Activated CD4-positive, alpha-beta memory T cell treated with anti-CD3 and anti-CD28 coated beads, Interleukin-2, amount 10 ng/mL, durations not matched to agents 7 days and 5 days (primary cell): ENCODE measurements at regions not wholly inside any gene's neighbourhood (a gene's known extent, or its start where the extent isn't known, plus 50 kb on each side); places are given as distances from the start of the nearest gene placed in this dataset.

Experiments
- CTCF ChIA-PET: fragments of 350-600 bp; sonication (Branson Sonifier 250); formaldehyde crosslinking; loops from one replicate; lab custom pipeline; 2021; ENCODE audit warnings: antibody characterized with exemption, inconsistent platforms; lab: Charles Lee
- POLR2A ChIA-PET: fragments of 350-600 bp; sonication (Branson Sonifier 250); formaldehyde crosslinking; loops from one replicate; lab custom pipeline; 2021; ENCODE audit warnings: antibody characterized with exemption; lab: Charles Lee
- DNase-seq: peaks from one replicate; pipeline ENCODE4 v3.0.0-alpha.2; 2020
- H3K27ac Mint-ChIP-seq: one replicate; pipeline ENCODE4 v1.8.0; 2021; ENCODE audit warnings: mild to moderate bottlenecking, mixed read lengths
- H3K27me3 Mint-ChIP-seq: one replicate; pipeline ENCODE4 v1.8.0; 2021; ENCODE audit warnings: mixed read lengths
- H3K36me3 Mint-ChIP-seq: one replicate; pipeline ENCODE4 v1.8.0; 2021; ENCODE audit warnings: low read depth, mixed read lengths
- H3K4me1 Mint-ChIP-seq: one replicate; pipeline ENCODE4 v1.8.0; 2021; ENCODE audit warnings: mixed read lengths
- H3K4me3 Mint-ChIP-seq: one replicate; pipeline ENCODE4 v1.8.0; 2021; ENCODE audit warnings: mild to moderate bottlenecking, mixed read lengths
- H3K9me3 Mint-ChIP-seq: one replicate; pipeline ENCODE4 v1.8.0; 2021; ENCODE audit warnings: mixed read lengths

GRCh38 chr6:126534401-126534800, 194.5 kb downstream of the CENPW start:
- Mint-ChIP-seq H3K9me3 (no peaks in the 10 kb centered on the region), H3K4me3 (no peak overlapping the region), H3K27ac (no peak overlapping the region), H3K36me3 (no peaks in the 10 kb centered on the region), H3K4me1 (no peaks in the 10 kb centered on the region), H3K27me3 (peaks cover 3% of the 10 kb centered on the region)
- DNase-seq, result no peak
- ChIA-PET CTCF (no interaction called here), POLR2A (no interaction called here)

GRCh38 chr6:126535138-126535537, 195.2 kb downstream of the CENPW start:
- POLR2A ChIA-PET, result no interaction called here
- H3K4me3 Mint-ChIP-seq, result no peak overlapping the region

GRCh38 chr6:126535595-126535994, 195.7 kb downstream of the CENPW start:
- no peak overlapping the region for H3K27ac Mint-ChIP-seq
- no peak overlapping the region for H3K4me3 Mint-ChIP-seq
- ChIA-PET POLR2A (no interaction called here), CTCF (no interaction called here)
- no peak for DNase-seq
- H3K9me3 Mint-ChIP-seq, result no peaks in the 10 kb centered on the region
- no peaks in the 10 kb centered on the region for H3K36me3 Mint-ChIP-seq
- peaks cover 3% of the 10 kb centered on the region for H3K27me3 Mint-ChIP-seq
- no peaks in the 10 kb centered on the region for H3K4me1 Mint-ChIP-seq

More at GRCh38 chr6:126535138-126535537, 195.2 kb downstream of the CENPW start:
- Mint-ChIP-seq H3K9me3 (no peaks in the 10 kb centered on the region), H3K27me3 (peaks cover 3% of the 10 kb centered on the region), H3K4me1 (no peaks in the 10 kb centered on the region), H3K27ac (no peak overlapping the region), H3K36me3 (no peaks in the 10 kb centered on the region)
- DNase-seq, result no peak
- CTCF ChIA-PET, result no interaction called here

DNA sequence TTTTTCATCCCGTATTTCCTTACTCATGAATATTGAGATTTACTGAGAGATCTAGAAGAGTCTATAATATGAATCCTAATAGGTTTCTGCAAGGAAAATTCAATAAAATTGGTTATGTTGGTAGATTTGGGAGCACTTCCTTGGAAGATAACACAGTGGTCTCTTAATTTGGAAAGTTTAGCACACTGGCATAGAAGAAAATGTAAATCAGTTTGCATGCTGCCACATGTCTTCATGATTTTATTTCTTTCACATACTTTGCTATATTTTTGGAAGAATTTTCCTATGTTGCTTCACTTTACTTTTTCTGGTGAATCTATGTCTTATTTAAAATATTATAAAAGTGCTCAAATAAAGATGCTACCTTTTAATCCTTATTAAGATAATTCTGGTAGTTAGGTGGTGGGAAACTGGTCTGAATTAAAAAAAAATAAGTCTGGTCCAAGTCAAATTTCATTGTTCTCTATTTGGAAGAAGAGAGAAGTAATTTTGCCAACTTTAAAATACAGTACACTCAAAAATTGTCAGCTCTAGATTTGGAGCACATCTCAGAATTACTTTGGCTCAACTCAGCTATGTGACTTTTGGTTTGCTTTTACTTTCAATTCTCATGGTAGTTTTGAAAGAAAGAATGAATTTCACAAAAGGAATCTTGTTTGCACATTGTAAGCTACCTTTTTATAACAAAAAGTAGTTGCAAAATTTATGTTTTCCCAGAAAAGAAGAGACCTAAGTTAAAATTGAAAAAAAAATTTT, 197.3 kb downstream of the CENPW start:
- Mint-ChIP-seq H3K9me3 (no peaks in the 10 kb centered on the region), H3K27ac (no peak overlapping the region), H3K27me3 (peaks cover 3% of the 10 kb centered on the region), H3K4me1 (no peaks in the 10 kb centered on the region), H3K4me3 (no peak overlapping the region), H3K36me3 (no peaks in the 10 kb centered on the region)
- POLR2A ChIA-PET, result no interaction called here
- CTCF ChIA-PET, result no interaction called here
- no peak for DNase-seq

DNA sequence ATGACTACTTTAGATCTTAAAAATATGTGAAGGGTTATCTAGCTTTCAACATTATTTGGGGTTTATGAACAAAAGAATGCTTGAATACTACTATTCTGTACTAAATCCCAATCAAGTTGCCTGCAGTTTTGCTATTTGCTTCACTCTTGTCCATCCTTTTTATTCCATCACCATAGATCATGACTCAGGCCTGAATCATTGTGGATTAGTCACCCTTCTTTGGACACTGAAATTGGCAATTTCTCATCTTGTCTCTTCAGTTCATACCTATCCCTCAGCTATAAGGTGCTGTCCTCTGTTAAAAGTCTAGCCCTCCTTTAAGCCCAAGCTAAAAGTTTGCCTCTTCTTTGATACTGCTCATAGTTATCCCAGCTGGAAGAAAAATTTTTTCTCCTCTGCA, 199.1 kb downstream of the CENPW start:
- H3K27ac Mint-ChIP-seq, result no peak overlapping the region
- CTCF ChIA-PET, result no interaction called here
- no peaks in the 10 kb centered on the region for H3K4me1 Mint-ChIP-seq
- POLR2A ChIA-PET, result no interaction called here
- no peaks in the 10 kb centered on the region for H3K9me3 Mint-ChIP-seq
- peaks cover 3% of the 10 kb centered on the region for H3K27me3 Mint-ChIP-seq
- H3K4me3 Mint-ChIP-seq, result no peak overlapping the region
- DNase-seq, result no peak
- H3K36me3 Mint-ChIP-seq, result no peaks in the 10 kb centered on the region

DNA sequence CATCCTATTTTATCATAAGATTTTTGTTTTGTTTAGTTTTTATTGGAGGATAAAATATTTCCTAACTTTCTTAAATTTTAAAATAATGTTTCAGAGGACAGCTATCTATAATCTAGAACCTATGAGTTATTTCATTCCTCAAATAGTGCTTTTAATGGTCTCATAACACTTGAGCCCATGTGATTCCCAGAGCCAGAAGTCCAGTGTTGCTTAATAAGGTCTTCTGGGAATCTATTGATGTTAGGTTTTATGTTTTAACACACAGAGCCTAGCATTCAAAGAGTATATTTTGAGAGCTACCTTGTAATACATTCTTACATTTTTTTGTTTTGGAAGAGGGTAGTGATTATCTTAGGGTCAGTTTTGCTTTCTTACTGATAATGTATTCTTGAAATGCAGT, 200.2 kb downstream of the CENPW start:
- no peak overlapping the region for H3K4me3 Mint-ChIP-seq
- no peak for DNase-seq
- ChIA-PET POLR2A (no interaction called here), CTCF (no interaction called here)
- H3K4me1 Mint-ChIP-seq, result no peaks in the 10 kb centered on the region
- H3K36me3 Mint-ChIP-seq, result no peaks in the 10 kb centered on the region
- peaks cover 3% of the 10 kb centered on the region for H3K27me3 Mint-ChIP-seq
- no peak overlapping the region for H3K27ac Mint-ChIP-seq
- H3K9me3 Mint-ChIP-seq, result no peaks in the 10 kb centered on the region

DNA sequence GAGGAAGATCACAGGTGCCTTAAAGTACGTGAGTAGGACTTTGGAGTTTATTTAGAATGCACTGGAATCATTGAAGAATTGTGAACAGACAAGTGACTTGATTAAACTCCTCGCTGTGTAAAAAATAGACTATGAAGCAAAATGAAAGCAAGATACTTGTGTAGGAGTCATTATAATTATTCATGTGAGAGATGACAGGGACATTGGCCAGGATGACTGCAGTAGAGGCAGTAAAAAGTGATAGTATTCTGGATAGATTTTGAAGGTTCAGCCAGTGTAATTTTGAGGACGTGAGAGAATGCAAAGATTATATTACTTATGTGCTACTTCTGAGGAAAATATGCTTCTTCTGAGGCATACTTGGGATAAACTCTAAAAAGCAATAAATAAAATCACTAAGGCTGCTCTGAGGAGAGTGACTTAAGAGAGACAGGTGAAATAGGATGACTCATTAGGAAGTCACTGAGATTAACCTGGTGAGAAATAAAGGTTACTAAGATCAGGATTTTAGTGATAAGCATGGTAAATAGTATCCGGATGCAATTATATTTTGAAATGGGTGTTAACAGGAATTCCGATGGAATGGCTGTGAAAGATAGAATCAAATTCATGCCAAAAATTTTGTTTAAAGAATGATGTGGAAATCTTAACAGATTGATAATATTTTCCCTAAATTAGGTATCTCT, 202.0 kb downstream of the CENPW start:
- ChIA-PET CTCF (no interaction called here), POLR2A (no interaction called here)
- no peaks in the 10 kb centered on the region for H3K27me3 Mint-ChIP-seq
- H3K4me1 Mint-ChIP-seq, result no peaks in the 10 kb centered on the region
- no peak overlapping the region for H3K27ac Mint-ChIP-seq
- no peaks in the 10 kb centered on the region for H3K36me3 Mint-ChIP-seq
- DNase-seq, result no peak
- H3K9me3 Mint-ChIP-seq, result no peaks in the 10 kb centered on the region
- no peak overlapping the region for H3K4me3 Mint-ChIP-seq

GRCh38 chr6:126546541-126547120, 206.7 kb downstream of the CENPW start:
- Mint-ChIP-seq H3K27ac (no peak overlapping the region), H3K4me3 (no peak overlapping the region)
- CTCF ChIA-PET, result no interaction called here

DNA sequence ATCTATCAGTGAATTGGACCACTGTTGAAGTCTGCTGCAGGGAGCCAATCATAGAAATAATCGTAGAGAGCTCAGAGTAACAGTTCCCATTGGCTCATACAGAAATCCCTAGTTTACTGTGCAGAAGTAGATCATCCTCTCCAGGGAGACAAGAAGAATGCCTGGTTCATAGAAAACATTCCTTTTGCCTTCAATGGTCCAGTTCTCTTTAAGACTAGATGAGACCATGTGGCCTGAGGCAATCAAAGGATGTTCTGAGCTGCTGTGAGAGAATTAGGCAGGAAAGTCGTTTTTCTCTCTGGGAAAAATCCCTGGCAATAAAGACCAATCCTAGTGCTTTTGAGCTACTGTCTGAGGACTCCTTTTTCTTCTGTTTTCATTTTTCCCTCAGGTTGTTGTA, 208.4 kb downstream of the CENPW start:
- POLR2A ChIA-PET, result no interaction called here
- H3K27me3 Mint-ChIP-seq, result no peaks in the 10 kb centered on the region
- H3K27ac Mint-ChIP-seq, result no peak overlapping the region
- no peaks in the 10 kb centered on the region for H3K4me1 Mint-ChIP-seq
- no peak overlapping the region for H3K4me3 Mint-ChIP-seq
- no peaks in the 10 kb centered on the region for H3K9me3 Mint-ChIP-seq
- H3K36me3 Mint-ChIP-seq, result no peaks in the 10 kb centered on the region
- CTCF ChIA-PET, result no interaction called here
- no peak for DNase-seq

More at GRCh38 chr6:126546541-126547120, 206.7 kb downstream of the CENPW start:
- Mint-ChIP-seq H3K9me3 (no peaks in the 10 kb centered on the region), H3K36me3 (no peaks in the 10 kb centered on the region), H3K27me3 (no peaks in the 10 kb centered on the region), H3K4me1 (no peaks in the 10 kb centered on the region)
- POLR2A ChIA-PET, result no interaction called here
- no peak for DNase-seq

DNA sequence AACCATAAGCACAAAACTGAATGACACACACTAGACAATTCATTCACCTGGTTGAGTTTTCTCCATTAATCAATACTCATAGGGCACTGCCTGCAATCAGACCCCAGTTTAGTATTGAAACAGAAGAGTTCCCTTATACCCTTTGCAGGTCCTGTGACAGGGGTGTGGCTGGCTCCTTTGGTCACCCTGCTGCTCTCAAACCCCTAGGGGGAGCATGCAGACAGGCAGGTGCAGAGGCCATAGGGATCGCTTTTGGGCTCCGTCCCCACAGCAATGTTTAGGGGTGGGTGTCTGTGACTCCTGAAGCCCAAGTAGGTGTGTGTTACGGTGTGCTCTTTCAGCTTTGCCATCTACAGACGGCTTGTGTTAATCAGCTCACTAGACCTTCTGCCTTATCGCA, 210.4 kb downstream of the CENPW start:
- ChIA-PET POLR2A (no interaction called here), CTCF (no interaction called here)
- Mint-ChIP-seq H3K27ac (no peak overlapping the region), H3K9me3 (no peaks in the 10 kb centered on the region), H3K4me3 (no peak overlapping the region), H3K27me3 (no peaks in the 10 kb centered on the region), H3K36me3 (no peaks in the 10 kb centered on the region), H3K4me1 (no peaks in the 10 kb centered on the region)
- no peak for DNase-seq

GRCh38 chr6:126551832-126552231, 211.9 kb downstream of the CENPW start:
- no peaks in the 10 kb centered on the region for H3K9me3 Mint-ChIP-seq
- CTCF ChIA-PET, result no interaction called here
- H3K4me3 Mint-ChIP-seq, result no peak overlapping the region
- no peak overlapping the region for H3K27ac Mint-ChIP-seq
- POLR2A ChIA-PET, result no interaction called here
- no peak for DNase-seq
- no peaks in the 10 kb centered on the region for H3K27me3 Mint-ChIP-seq
- H3K4me1 Mint-ChIP-seq, result no peaks in the 10 kb centered on the region
- no peaks in the 10 kb centered on the region for H3K36me3 Mint-ChIP-seq

- CTCF ChIA-PET, result no interaction called here
- no peaks in the 10 kb centered on the region for H3K27me3 Mint-ChIP-seq
- H3K4me1 Mint-ChIP-seq, result no peaks in the 10 kb centered on the region
- POLR2A ChIA-PET, result no interaction called here
- H3K27ac Mint-ChIP-seq, result no peak overlapping the region
- no peaks in the 10 kb centered on the region for H3K9me3 Mint-ChIP-seq
- no peak overlapping the region for H3K4me3 Mint-ChIP-seq
- no peaks in the 10 kb centered on the region for H3K36me3 Mint-ChIP-seq
- DNase-seq, result no peak
These were observed 213.9 kb downstream of the CENPW start for GRCh38 chr6:126553854-126554253.

DNA sequence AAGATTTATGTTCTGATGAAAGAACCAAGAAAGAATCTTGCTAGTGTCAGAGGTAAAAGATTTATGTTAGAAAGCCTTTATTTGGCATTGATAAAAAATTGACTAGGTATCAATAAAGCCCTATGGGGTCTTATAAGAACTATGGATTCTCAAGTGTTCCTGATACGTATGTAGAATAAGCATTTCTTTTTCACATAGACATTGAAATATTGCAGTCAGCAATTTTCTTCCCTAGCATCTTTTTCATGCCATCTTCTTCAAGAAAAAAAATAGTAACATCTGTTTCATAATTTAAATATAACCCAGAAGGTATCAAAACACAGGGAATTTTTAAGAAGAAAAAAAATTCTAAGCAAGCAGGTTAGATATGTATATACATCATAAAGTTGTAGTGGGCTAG, 230.6 kb downstream of the CENPW start:
- H3K9me3 Mint-ChIP-seq, result peaks cover 2% of the 10 kb centered on the region
- no peaks in the 10 kb centered on the region for H3K4me1 Mint-ChIP-seq
- H3K27me3 Mint-ChIP-seq, result no peaks in the 10 kb centered on the region
- CTCF ChIA-PET, result no interaction called here
- H3K27ac Mint-ChIP-seq, result no peak overlapping the region
- H3K4me3 Mint-ChIP-seq, result no peak overlapping the region
- POLR2A ChIA-PET, result no interaction called here
- DNase-seq, result no peak
- H3K36me3 Mint-ChIP-seq, result no peaks in the 10 kb centered on the region

DNA sequence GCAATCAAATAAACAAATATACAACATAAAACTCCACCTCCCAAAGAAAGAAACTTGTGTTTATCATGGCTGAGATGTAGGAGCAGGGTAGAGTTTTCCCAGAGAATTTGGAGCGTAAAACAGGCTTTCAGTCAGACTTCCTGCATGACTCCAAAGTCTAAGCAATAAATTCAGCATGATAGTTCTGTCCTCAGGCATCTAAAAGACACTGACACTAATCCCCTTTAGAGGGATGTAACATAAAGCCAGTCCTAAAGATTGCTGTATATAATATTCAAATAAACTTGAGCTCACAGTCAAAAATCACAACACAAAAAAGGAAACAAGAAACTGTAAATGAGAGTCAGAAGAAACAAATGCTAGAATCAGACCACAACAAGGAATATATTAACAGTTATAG, 234.4 kb downstream of the CENPW start:
- no peak overlapping the region for H3K27ac Mint-ChIP-seq
- H3K4me1 Mint-ChIP-seq, result no peaks in the 10 kb centered on the region
- no peak overlapping the region for H3K4me3 Mint-ChIP-seq
- POLR2A ChIA-PET, result no interaction called here
- H3K36me3 Mint-ChIP-seq, result no peaks in the 10 kb centered on the region
- no peaks in the 10 kb centered on the region for H3K9me3 Mint-ChIP-seq
- DNase-seq, result no peak
- CTCF ChIA-PET, result no interaction called here
- no peaks in the 10 kb centered on the region for H3K27me3 Mint-ChIP-seq
